ENCODE measurements at regions not wholly inside any gene's neighbourhood (a gene's known extent, or its start where the extent isn't known, plus 50 kb on each side); places are given as distances from the start of the nearest gene placed in this dataset.

DNA sequence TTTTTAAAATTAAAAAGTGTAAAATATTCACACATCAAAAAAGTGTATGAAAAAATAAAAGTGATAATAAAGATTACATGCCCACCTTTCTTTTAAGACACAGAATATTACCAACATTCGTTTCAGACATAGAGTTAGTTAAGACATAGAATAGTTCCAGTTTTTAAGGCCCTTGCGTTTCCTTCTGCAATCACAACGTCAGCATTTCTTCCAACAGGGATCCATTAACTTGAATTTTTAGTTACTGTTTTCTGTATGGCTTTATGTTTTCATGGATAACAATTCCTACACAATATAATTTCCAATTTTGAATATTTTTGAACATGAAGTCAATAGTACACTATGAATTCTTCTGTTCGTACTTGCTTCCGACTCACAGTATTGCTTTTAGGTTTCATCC is 170.8 kb upstream of the C11orf87 start:
- Histone ChIP-seq H3K36me3 (ENCODE audit: insufficient read depth, low read length, poor library complexity, severe bottlenecking) (no peaks in the 10 kb centered on the region), H3K27me3 (replicated peaks; ENCODE audit: insufficient read depth, low read depth, low read length, poor library complexity) (no peaks in the 10 kb centered on the region), H3K27ac (ENCODE audit: low read depth, low read length, poor library complexity, severe bottlenecking) (no peak overlapping the region), H3K9me3 (ENCODE audit: low read depth, low read length, poor library complexity, severe bottlenecking) (no peaks in the 10 kb centered on the region), H3K4me1 (ENCODE audit: insufficient read depth, low read length, poor library complexity, severe bottlenecking) (no peaks in the 10 kb centered on the region), H3K4me3 (ENCODE audit: low read depth, low read length, poor library complexity, severe bottlenecking) (no peak overlapping the region)
- intact Hi-C loops (cut with micrococcal nuclease; ENCODE audit: unreplicated experiment), result no loop called here
- ChIA-PET POLR2A (ENCODE audit: low non-redundant PET) (no interaction called here), CTCF (no interaction called here)
- BruUV-seq (replicated peaks), result no TSS peak
- TF ChIP-seq, protein P1, sequence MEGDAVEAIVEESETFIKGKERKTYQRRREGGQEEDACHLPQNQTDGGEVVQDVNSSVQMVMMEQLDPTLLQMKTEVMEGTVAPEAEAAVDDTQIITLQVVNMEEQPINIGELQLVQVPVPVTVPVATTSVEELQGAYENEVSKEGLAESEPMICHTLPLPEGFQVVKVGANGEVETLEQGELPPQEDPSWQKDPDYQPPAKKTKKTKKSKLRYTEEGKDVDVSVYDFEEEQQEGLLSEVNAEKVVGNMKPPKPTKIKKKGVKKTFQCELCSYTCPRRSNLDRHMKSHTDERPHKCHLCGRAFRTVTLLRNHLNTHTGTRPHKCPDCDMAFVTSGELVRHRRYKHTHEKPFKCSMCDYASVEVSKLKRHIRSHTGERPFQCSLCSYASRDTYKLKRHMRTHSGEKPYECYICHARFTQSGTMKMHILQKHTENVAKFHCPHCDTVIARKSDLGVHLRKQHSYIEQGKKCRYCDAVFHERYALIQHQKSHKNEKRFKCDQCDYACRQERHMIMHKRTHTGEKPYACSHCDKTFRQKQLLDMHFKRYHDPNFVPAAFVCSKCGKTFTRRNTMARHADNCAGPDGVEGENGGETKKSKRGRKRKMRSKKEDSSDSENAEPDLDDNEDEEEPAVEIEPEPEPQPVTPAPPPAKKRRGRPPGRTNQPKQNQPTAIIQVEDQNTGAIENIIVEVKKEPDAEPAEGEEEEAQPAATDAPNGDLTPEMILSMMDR (conservative IDR thresholded peaks at IDR 0.05; ENCODE audit: low read depth, low read length), result no peak
- TF ChIP-seq EZH2 (IDR thresholded peaks at IDR 0.05; ENCODE audit: borderline replicate concordance, low read depth, low read length, poor library complexity, severe bottlenecking), result no peak
- no peak for DNase-seq (ENCODE audit: low spot score)

- BruUV-seq (replicated peaks), result no TSS peak
- no peak for DNase-seq (ENCODE audit: low spot score)
- Histone ChIP-seq H3K4me3 (ENCODE audit: low read depth, low read length, poor library complexity, severe bottlenecking) (no peak overlapping the region), H3K27ac (ENCODE audit: low read depth, low read length, poor library complexity, severe bottlenecking) (no peak overlapping the region), H3K27me3 (replicated peaks; ENCODE audit: insufficient read depth, low read depth, low read length, poor library complexity) (no peaks in the 10 kb centered on the region), H3K36me3 (ENCODE audit: insufficient read depth, low read length, poor library complexity, severe bottlenecking) (no peaks in the 10 kb centered on the region), H3K4me1 (ENCODE audit: insufficient read depth, low read length, poor library complexity, severe bottlenecking) (no peaks in the 10 kb centered on the region), H3K9me3 (ENCODE audit: low read depth, low read length, poor library complexity, severe bottlenecking) (peaks cover 9% of the 10 kb centered on the region)
- POLR2A ChIA-PET (ENCODE audit: low non-redundant PET), result no interaction called here
- no peak for TF ChIP-seq EZH2 (IDR thresholded peaks at IDR 0.05; ENCODE audit: borderline replicate concordance, low read depth, low read length, poor library complexity, severe bottlenecking)
- TF ChIP-seq, protein P1 (conservative IDR thresholded peaks at IDR 0.05; ENCODE audit: low read depth, low read length), result no peak
- CTCF ChIA-PET, result no interaction called here
- intact Hi-C loops (cut with micrococcal nuclease; ENCODE audit: unreplicated experiment), result no loop called here
Observed at GRCh38 chr11:109264128-109264527, 157.9 kb upstream of the C11orf87 start.

GRCh38 chr11:109267293-109268095 is 154.5 kb upstream of the C11orf87 start:
- peaks cover 9% of the 10 kb centered on the region for H3K9me3 ChIP-seq (ENCODE audit: low read depth, low read length, poor library complexity, severe bottlenecking)
- DNase-seq (ENCODE audit: low spot score), result no peak
- ChIA-PET CTCF (no interaction called here), POLR2A (ENCODE audit: low non-redundant PET) (no interaction called here)
- no peaks in the 10 kb centered on the region for H3K27me3 ChIP-seq (replicated peaks; ENCODE audit: insufficient read depth, low read depth, low read length, poor library complexity)
- TF ChIP-seq, protein P1 (conservative IDR thresholded peaks at IDR 0.05; ENCODE audit: low read depth, low read length), result no peak
- no peak for TF ChIP-seq EZH2 (IDR thresholded peaks at IDR 0.05; ENCODE audit: borderline replicate concordance, low read depth, low read length, poor library complexity, severe bottlenecking)
- intact Hi-C loops (cut with micrococcal nuclease; ENCODE audit: unreplicated experiment), result no loop called here
- BruUV-seq (replicated peaks), result no TSS peak
- no peaks in the 10 kb centered on the region for H3K36me3 ChIP-seq (ENCODE audit: insufficient read depth, low read length, poor library complexity, severe bottlenecking)
- H3K4me1 ChIP-seq (ENCODE audit: insufficient read depth, low read length, poor library complexity, severe bottlenecking), result no peaks in the 10 kb centered on the region
- no peak overlapping the region for H3K4me3 ChIP-seq (ENCODE audit: low read depth, low read length, poor library complexity, severe bottlenecking)
- no peak overlapping the region for H3K27ac ChIP-seq (ENCODE audit: low read depth, low read length, poor library complexity, severe bottlenecking)

All from A673 (cell line).